Esophagus muscularis mucosa (tissue), 4 donors: ENCODE measurements at regions not wholly inside any gene's neighbourhood (a gene's known extent, or its start where the extent isn't known, plus 50 kb on each side); places are given as distances from the start of the nearest gene placed in this dataset.

Experiments
- DNase-seq: peaks from one replicate; pipeline ENCODE4 v3.0.0-alpha.2; 2017; ENCODE audit errors: extremely low spot score
- H3K27ac ChIP-seq, 4 donors: fragments of 200-600 bp; sonication (generic); replicated peaks in 1 of 4; 1 replicate in 3 of 4; 2 replicates in 1 of 4; pipeline ENCODE4 v1.5.1; 2016 to 2019; ENCODE audit warnings: mild to moderate bottlenecking in 1 of 4
- H3K27me3 ChIP-seq, 4 donors: fragments of 200-600 bp; sonication (generic); one replicate each; pipeline versions ENCODE4 v1.5.1 to v1.6.0; 2016 to 2019
- H3K36me3 ChIP-seq, 4 donors: fragments of 200-600 bp; sonication (generic); one replicate each; pipeline ENCODE4 v1.5.1; 2016 to 2019
- H3K4me1 ChIP-seq, 4 donors: fragments of 200-600 bp; sonication (generic); one replicate each; pipeline ENCODE4 v1.5.1; 2016 to 2019
- H3K4me3 ChIP-seq, 4 donors: fragments of 200-600 bp; sonication (generic); 1 replicate in 2 of 4; 2 replicates in 2 of 4; pipeline ENCODE4 v1.5.1; 2016 to 2019; ENCODE audit warnings: mild to moderate bottlenecking in 4 of 4, moderate library complexity in 1 of 4
- H3K9me3 ChIP-seq, 4 donors: fragments of 200-600 bp; sonication (generic); 1 replicate in 3 of 4; 2 replicates in 1 of 4; pipeline ENCODE4 v1.5.1; 2016 to 2019
- CTCF ChIP-seq, 3 experiments: fragments of 200-600 bp in 2 of 3; fragments of 450-650 bp in 1 of 3; sonication (generic) in 2 of 3; IDR thresholded peaks; one replicate each; pipeline ENCODE4 v1.5.1; 2017 to 2019; ENCODE audit warnings: antibody characterized with exemption in 3 of 3, mild to moderate bottlenecking in 2 of 3, moderate library complexity in 1 of 3
- EP300 ChIP-seq: sonication (generic); formaldehyde crosslinking; IDR thresholded peaks from one replicate; pipeline ENCODE4 v1.6.1; 2017; ENCODE audit warnings: antibody characterized with exemption
- POLR2A ChIP-seq: fragments of 450-650 bp; IDR thresholded peaks from one replicate; pipeline ENCODE4 v1.6.1; 2017; ENCODE audit warnings: antibody characterized with exemption, moderate library complexity, mild to moderate bottlenecking, low read depth
- POLR2AphosphoS5 ChIP-seq, 2 donors: sonication (generic); formaldehyde crosslinking; IDR thresholded peaks; one replicate each; pipeline ENCODE4 v1.6.1; 2017; ENCODE audit warnings: antibody characterized with exemption in 2 of 2
- WGBS: methylation state at CpG from one replicate; pipeline ENCODE4 v1.1.5; 2018; 5-methylcytosine and 5-hydroxymethylcytosine counted together
- intact Hi-C: fragments of 100-400 bp; cut with DNase I; formaldehyde crosslinking; loops from one replicate; pipeline ENCODE4 v1.15.1; 2023

- peaks cover 0 to 9% (median 0%) of the 10 kb centered on the region in 4 donors for H3K4me1 ChIP-seq
- 91% methylated on average over 8 of the region's 8 CpGs for WGBS
- H3K9me3 ChIP-seq, result no peaks in the 10 kb centered on the region
- no peak overlapping the region for H3K4me3 ChIP-seq
- DNase-seq, result no peak
- H3K27me3 ChIP-seq, result no peaks in the 10 kb centered on the region
- no peak overlapping the region for H3K27ac ChIP-seq
- intact Hi-C loops, result no loop called here
- no peaks in the 10 kb centered on the region for H3K36me3 ChIP-seq
- TF ChIP-seq CTCF (IDR thresholded peaks at IDR 0.05) (no peak), POLR2AphosphoS5 (IDR thresholded peaks at IDR 0.05) (no peak), EP300 (no peak), POLR2A (no peak)
Measured at GRCh38 chr4:79023799-79024770, 84.8 kb upstream of the PAQR3 start.

GRCh38 chr4:79022529-79022928, 83.3 kb upstream of the PAQR3 start:
- no peak for TF ChIP-seq POLR2AphosphoS5 (IDR thresholded peaks at IDR 0.05)
- no peak for TF ChIP-seq EP300
- TF ChIP-seq CTCF (IDR thresholded peaks at IDR 0.05), result no peak
- no peak for TF ChIP-seq POLR2A
- intact Hi-C loops, result no loop called here
- WGBS, result 96% methylated on average over 9 of the region's 9 CpGs
- Histone ChIP-seq H3K36me3 (no peaks in the 10 kb centered on the region), H3K27ac (no peak overlapping the region), H3K4me3 (no peak overlapping the region), H3K9me3 (no peaks in the 10 kb centered on the region), H3K27me3 (no peaks in the 10 kb centered on the region), H3K4me1 (peaks cover 0 to 7% (median 0%) of the 10 kb centered on the region in 4 donors)
- no peak for DNase-seq

GRCh38 chr4:79017481-79017880, 78.2 kb upstream of the PAQR3 start:
- WGBS, result 90% methylated on average over 1 of the region's 1 CpG

GRCh38 chr4:79016878-79017277, 77.6 kb upstream of the PAQR3 start:
- Histone ChIP-seq H3K27ac (no peak overlapping the region), H3K9me3 (no peaks in the 10 kb centered on the region), H3K4me3 (no peak overlapping the region), H3K36me3 (no peaks in the 10 kb centered on the region), H3K4me1 (no peaks in the 10 kb centered on the region), H3K27me3 (no peaks in the 10 kb centered on the region)
- TF ChIP-seq CTCF (IDR thresholded peaks at IDR 0.05), result no peak
- TF ChIP-seq POLR2AphosphoS5 (IDR thresholded peaks at IDR 0.05), result no peak
- TF ChIP-seq EP300, result no peak
- no peak for TF ChIP-seq POLR2A
- intact Hi-C loops, result no loop called here
- WGBS, result 96% methylated on average over 3 of the region's 3 CpGs
- no peak for DNase-seq

More at GRCh38 chr4:79017481-79017880, 78.2 kb upstream of the PAQR3 start:
- intact Hi-C loops, result no loop called here
- no peaks in the 10 kb centered on the region for H3K27me3 ChIP-seq
- no peaks in the 10 kb centered on the region for H3K9me3 ChIP-seq
- no peak for DNase-seq
- H3K4me3 ChIP-seq, result no peak overlapping the region
- no peak overlapping the region for H3K27ac ChIP-seq
- no peaks in the 10 kb centered on the region for H3K4me1 ChIP-seq
- H3K36me3 ChIP-seq, result no peaks in the 10 kb centered on the region
- TF ChIP-seq CTCF (IDR thresholded peaks at IDR 0.05) (no peak), POLR2A (no peak)

- intact Hi-C loops, result no loop called here
- no peak for DNase-seq
- no peak for TF ChIP-seq EP300
- no peak for TF ChIP-seq CTCF (IDR thresholded peaks at IDR 0.05)
- TF ChIP-seq POLR2AphosphoS5 (IDR thresholded peaks at IDR 0.05), result no peak
- TF ChIP-seq POLR2A, result no peak
- Histone ChIP-seq H3K27ac (no peak overlapping the region), H3K9me3 (no peaks in the 10 kb centered on the region), H3K27me3 (no peaks in the 10 kb centered on the region), H3K4me1 (no peaks in the 10 kb centered on the region), H3K4me3 (no peak overlapping the region), H3K36me3 (no peaks in the 10 kb centered on the region)
- WGBS, result 78% methylated on average over 2 of the region's 2 CpGs
Measured at GRCh38 chr4:79015411-79015810, 76.2 kb upstream of the PAQR3 start.
